ENCODE measurements at regions not wholly inside any gene's neighbourhood (a gene's known extent, or its start where the extent isn't known, plus 50 kb on each side); places are given as distances from the start of the nearest gene placed in this dataset.

GRCh38 chr6:67814262-67814661 is 820.8 kb upstream of the ADGRB3 start:
- no peak for TF ChIP-seq CTCF (IDR thresholded peaks at IDR 0.05; ENCODE audit: borderline replicate concordance, extremely low read depth, insufficient read depth)
- FAIRE-seq (peak; percentile 11), DNase-seq (no peak)
- H3K9me3 ChIP-seq (ENCODE audit: control insufficient read depth in 2 of 3, insufficient read depth in 1 of 3, low read length in 3 of 3), result peaks cover 0 to 18% (median 5%) of the 10 kb centered on the region in 3 donors
- H3K4me3 ChIP-seq (ENCODE audit: low read length in 3 of 3), result no peak overlapping the region
- H3K36me3 ChIP-seq (ENCODE audit: control insufficient read depth in 2 of 3, insufficient read depth in 3 of 3, low read length in 3 of 3), result no peaks in the 10 kb centered on the region
- H3K4me1 ChIP-seq (ENCODE audit: control insufficient read depth in 2 of 3, insufficient read depth in 2 of 3, low read depth in 1 of 3, low read length in 3 of 3), result no peaks in the 10 kb centered on the region
- intact Hi-C loops (cut with DNase I), result no loop called here
- no peak overlapping the region for H3K27ac ChIP-seq (ENCODE audit: low read depth in 2 of 2, low read length in 2 of 2)
- no peak overlapping the region for H3K9ac ChIP-seq (ENCODE audit: low read length in 3 of 3)
- no peaks in the 10 kb centered on the region for H3K27me3 ChIP-seq (ENCODE audit: control insufficient read depth, insufficient read depth, low read length)

GRCh38 chr6:67812693-67813092 is 822.4 kb upstream of the ADGRB3 start:
- FAIRE-seq (no peak), DNase-seq (no peak)
- Histone ChIP-seq H3K9me3 (ENCODE audit: control insufficient read depth in 2 of 3, insufficient read depth in 1 of 3, low read length in 3 of 3) (peaks cover 0 to 18% (median 5%) of the 10 kb centered on the region in 3 donors), H3K9ac (ENCODE audit: low read length in 3 of 3) (no peak overlapping the region), H3K27me3 (ENCODE audit: control insufficient read depth, insufficient read depth, low read length) (no peaks in the 10 kb centered on the region), H3K27ac (ENCODE audit: low read depth in 2 of 2, low read length in 2 of 2) (no peak overlapping the region), H3K36me3 (ENCODE audit: control insufficient read depth in 2 of 3, insufficient read depth in 3 of 3, low read length in 3 of 3) (no peaks in the 10 kb centered on the region), H3K4me3 (ENCODE audit: low read length in 3 of 3) (no peak overlapping the region), H3K4me1 (ENCODE audit: control insufficient read depth in 2 of 3, insufficient read depth in 2 of 3, low read depth in 1 of 3, low read length in 3 of 3) (no peaks in the 10 kb centered on the region)
- intact Hi-C loops (cut with DNase I), result no loop called here
- no peak for TF ChIP-seq CTCF (IDR thresholded peaks at IDR 0.05; ENCODE audit: borderline replicate concordance, extremely low read depth, insufficient read depth)

- Histone ChIP-seq H3K36me3 (ENCODE audit: control insufficient read depth in 2 of 3, insufficient read depth in 3 of 3, low read length in 3 of 3) (no peaks in the 10 kb centered on the region), H3K4me1 (ENCODE audit: control insufficient read depth in 2 of 3, insufficient read depth in 2 of 3, low read depth in 1 of 3, low read length in 3 of 3) (no peaks in the 10 kb centered on the region), H3K4me3 (ENCODE audit: low read length in 3 of 3) (no peak overlapping the region), H3K9ac (ENCODE audit: low read length in 3 of 3) (no peak overlapping the region), H3K27ac (ENCODE audit: low read depth in 2 of 2, low read length in 2 of 2) (no peak overlapping the region), H3K9me3 (ENCODE audit: control insufficient read depth in 2 of 3, insufficient read depth in 1 of 3, low read length in 3 of 3) (peaks cover 0 to 18% (median 5%) of the 10 kb centered on the region in 3 donors), H3K27me3 (ENCODE audit: control insufficient read depth, insufficient read depth, low read length) (no peaks in the 10 kb centered on the region)
- intact Hi-C loops (cut with DNase I), result no loop called here
- no peak for FAIRE-seq
- TF ChIP-seq CTCF (IDR thresholded peaks at IDR 0.05; ENCODE audit: borderline replicate concordance, extremely low read depth, insufficient read depth), result no peak
- no peak for DNase-seq
These were observed 823.0 kb upstream of the ADGRB3 start for GRCh38 chr6:67812125-67812524.
